ENCODE measurements at regions not wholly inside any gene's neighbourhood (a gene's known extent, or its start where the extent isn't known, plus 50 kb on each side); places are given as distances from the start of the nearest gene placed in this dataset.

DNA sequence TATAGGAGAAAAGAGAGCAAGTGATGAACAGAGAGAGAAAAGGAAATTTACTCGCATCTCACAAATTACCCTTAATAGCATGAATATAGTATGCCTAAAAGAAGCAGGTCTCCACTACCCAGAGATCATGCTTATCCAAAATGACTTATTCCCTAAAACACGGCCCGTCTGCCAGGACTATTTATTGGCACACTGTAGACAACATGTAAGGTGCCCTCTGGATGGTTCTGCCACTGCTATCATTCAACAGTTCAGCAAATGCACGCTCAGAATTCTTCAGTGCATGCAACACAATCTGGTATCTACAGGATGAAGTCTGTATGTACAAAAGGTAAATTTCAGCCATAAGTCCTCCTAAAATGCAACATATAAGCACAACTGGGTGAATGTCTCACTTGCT is 465.8 kb downstream of the SHQ1 start:
- DNase-seq (ENCODE audit: low read depth in 4 of 4, low spot score in 3 of 4): no peak

GRCh38 chr3:72381584-72381983 is 466.7 kb downstream of the SHQ1 start:
- no peak for DNase-seq (ENCODE audit: low read depth in 4 of 4, low spot score in 3 of 4)

DNA sequence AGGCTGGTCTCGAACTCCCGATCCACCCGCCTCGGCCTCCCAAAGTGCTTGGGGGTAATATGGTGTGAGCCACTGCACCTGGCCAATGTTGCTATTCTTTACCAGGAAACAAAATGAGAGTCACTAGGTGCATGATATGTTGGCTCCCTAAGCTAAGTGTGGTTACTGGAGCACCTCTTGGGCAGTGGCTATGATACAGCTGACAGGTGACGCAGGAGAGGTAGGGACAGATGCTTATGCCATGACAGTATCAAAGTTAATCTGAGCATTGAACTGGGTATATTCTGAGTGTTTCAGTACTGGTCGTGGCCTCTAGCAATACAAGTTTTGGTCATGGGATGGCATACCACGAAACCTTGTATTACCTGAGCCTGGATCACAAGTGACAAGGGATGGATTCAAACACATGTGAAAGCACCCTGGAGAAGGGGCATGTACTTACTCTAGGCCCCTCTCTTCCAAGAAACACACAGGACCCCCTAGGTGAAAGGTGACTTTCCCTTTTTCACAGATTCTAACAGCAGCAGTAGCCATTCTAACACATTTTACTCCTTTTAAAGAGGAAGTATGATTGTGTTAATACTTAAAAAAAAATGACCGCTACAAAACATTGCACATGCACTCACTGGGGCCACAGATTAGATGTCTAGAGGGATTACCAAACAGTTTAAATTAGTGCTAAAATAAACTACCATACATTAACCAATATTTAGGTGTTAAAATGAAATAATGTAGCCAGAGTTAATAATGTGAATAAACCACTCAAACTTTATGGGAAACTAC is 467.3 kb downstream of the SHQ1 start:
- no peak for DNase-seq (ENCODE audit: low read depth in 4 of 4, low spot score in 3 of 4)

- no peak for DNase-seq (ENCODE audit: low read depth in 4 of 4, low spot score in 3 of 4)
Observed at GRCh38 chr3:72380193-72380592, 468.1 kb downstream of the SHQ1 start.

DNA sequence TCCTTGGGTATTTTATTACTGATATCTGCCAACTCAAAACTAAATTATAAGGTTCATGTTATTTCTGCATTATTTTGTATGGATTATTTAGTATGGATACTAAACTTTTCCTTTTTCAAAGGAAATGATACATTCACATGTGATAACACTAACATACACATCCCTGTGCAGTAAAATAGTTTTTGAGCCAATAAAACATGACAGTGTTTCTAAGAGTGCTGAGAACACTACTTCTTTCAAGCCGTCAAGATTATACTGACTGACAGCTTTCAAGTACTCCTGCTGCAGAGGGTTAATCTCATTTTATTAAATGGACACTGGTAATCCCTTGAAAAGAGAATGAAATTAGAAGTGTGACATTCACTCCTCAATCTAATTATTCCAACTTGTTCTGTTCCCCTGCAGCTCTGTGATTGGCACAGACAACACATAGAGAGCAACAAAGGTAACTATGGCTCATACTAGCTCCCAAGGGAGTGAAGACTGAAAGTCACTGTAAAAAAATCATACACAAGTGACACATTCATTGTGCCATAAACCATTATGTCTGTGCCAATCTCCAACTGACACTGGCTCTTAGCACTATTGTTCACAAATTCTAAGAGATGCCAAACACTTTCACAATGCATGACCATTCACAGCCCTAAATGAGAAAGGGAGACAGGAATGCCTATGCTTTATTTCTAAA is 468.6 kb downstream of the SHQ1 start:
- no peak for DNase-seq (ENCODE audit: low read depth in 4 of 4, low spot score in 3 of 4)

- DNase-seq (ENCODE audit: low read depth in 4 of 4, low spot score in 3 of 4): no peak
Observed at GRCh38 chr3:72378287-72378686, 470.0 kb downstream of the SHQ1 start.

DNA sequence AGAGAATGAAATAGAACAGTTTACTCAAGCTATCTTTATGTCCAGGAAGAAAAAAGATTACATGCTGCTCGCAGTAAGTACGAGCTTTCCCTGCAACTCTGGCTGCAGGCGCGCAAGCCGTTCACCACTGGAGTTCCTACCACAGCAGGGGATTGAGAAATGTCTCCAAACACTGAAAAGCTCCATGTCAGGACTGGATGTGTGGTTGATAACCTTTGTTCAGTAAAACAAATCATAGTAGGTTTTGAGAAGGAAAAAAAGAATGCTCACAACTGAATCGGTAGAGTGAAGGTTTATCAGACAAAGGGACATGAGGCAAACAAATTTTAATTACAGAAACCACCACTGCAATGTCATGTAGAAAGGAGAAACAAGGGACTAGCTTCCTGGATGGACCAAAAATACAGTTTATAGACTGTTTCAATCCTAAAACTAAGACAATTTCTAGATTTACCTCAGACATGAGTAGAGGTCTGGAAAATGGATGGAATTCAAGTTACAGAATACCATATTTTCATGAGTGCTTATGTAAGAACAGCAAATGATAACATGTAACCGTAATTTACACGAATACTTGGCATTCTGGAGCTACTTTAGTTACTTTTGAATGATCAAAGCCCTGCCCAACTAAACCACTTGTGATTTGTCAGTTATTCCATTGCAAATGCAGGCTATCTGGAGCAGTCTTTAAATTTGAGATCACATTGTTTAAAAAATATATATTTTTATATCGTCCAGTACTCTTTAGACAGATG is 471.1 kb downstream of the SHQ1 start:
- no peak for DNase-seq (ENCODE audit: low read depth in 4 of 4, low spot score in 3 of 4)

DNA sequence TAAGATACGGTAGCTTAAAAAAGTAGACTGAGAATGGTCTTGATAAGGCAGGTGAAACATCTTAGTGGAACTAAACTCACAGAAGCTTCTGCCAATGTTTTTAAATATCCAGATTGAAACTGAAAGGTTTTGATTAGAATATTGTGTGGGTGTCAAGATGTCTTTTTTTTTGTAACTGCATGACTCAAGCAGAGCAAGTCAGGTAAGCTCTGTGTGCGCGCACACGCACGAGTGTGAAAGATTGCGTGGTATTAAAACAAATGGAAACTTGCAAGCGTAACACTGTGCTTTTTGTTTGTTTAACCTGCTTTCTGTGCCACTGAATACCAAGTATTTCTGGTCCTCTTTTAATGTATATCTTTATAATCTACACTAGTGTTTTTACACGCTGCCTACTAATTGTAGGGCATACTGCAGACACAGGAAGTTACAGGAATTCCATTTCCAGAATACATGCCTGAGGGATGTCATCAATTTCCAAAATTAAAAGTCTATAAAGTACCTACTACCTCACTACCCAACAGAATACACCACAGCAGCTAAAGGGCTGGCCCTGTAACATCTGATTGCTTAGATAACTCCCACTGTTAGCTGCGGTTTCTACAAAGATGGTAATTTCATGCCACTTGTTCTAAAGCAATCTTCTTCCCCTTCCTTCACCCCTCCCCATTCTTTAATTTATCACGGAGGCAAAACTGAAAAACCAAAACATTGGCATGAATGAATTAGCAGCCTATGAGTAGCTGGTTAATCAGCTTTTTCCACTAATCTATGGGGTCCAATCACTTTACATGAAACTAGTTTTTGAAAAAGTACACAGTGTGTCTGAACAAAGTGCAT is 472.8 kb downstream of the SHQ1 start:
- DNase-seq (ENCODE audit: low read depth in 4 of 4, low spot score in 3 of 4): no peak

DNA sequence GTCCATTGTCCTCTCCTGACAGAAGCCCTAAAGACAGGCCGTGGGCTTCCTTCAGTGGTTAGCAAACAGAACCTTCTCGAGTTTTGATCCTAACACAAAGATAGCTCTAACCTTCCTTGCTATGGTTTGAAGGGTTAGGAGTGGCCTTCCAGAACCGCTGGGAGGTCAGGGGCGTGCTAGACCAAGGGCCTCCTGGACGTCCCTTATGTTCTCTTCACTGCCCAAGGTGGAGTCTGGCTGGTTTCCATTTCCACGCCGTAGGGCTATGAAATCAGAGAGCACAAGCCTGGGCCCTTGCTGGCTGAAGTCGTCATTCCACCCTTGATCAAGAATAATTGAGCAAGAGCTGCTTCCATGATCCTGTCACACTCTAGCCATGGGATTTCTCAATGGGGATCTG is 475.1 kb downstream of the SHQ1 start:
- DNase-seq (ENCODE audit: low read depth in 4 of 4, low spot score in 3 of 4): no peak

- no peak for DNase-seq (ENCODE audit: low read depth in 4 of 4, low spot score in 3 of 4)
Observed at GRCh38 chr3:72372161-72372560, 476.1 kb downstream of the SHQ1 start.

- DNase-seq (ENCODE audit: low read depth in 4 of 4, low spot score in 3 of 4): no peak
Observed at GRCh38 chr3:72371431-72371830, 476.8 kb downstream of the SHQ1 start.

DNA sequence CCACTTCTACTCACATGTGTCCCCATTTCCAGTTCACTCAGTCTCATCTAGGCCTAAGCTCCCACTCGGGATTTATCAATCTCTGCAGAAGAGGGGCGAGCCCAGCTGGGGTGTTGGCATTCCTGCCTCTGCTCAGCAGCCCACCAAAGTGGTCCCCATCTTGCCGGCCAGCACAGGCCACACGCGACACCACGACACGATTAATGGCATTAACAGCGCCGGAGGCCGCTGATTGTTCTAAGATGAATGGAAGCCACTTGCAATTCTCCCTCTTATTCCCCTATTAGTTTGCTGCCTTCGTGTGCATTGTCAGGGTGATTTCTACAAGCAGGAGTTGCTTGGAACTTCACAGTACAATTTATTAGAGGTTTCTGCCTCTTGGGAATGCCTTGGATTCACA is 477.3 kb downstream of the SHQ1 start:
- DNase-seq (ENCODE audit: low read depth in 4 of 4, low spot score in 3 of 4): no peak

- DNase-seq (ENCODE audit: low read depth in 4 of 4, low spot score in 3 of 4): no peak
Observed at GRCh38 chr3:72369681-72370080, 478.6 kb downstream of the SHQ1 start.

DNA sequence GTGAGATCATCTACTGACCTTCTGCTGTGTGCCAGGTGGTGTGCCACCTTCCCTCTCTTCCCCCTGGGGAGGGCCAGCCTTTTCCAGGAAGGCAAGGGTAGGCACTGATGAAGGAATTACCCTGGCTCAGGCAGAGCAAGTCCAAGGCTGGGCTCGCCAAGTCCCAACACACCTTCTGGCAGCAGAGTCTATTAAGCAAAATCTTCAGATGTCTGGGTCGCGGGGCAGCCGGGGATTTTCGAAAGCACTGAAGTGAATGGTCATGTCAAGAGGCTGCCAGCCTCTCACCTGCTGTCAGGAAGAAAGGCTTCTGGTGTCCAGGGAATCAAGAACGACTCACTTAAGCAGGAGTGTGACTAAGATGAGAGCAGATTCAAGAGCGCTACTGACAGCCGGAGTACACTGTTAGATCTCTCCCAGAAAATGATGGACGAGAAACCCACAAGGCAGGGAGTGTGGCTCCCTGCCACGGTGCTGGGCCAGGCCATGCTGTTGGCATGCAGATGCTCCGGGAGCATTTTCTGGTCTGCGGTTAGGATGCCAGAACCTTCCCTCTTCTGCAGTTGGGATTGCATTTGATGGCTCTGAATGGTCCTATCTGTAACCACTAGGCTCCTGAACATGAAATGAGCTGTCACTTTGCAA is 479.8 kb downstream of the SHQ1 start:
- DNase-seq (ENCODE audit: low read depth in 4 of 4, low spot score in 3 of 4): no peak

GRCh38 chr3:72361990-72362389 is 486.3 kb downstream of the SHQ1 start:
- DNase-seq (ENCODE audit: low read depth in 4 of 4, low spot score in 3 of 4): no peak

- no peak for DNase-seq (ENCODE audit: low read depth in 4 of 4, low spot score in 3 of 4)
Observed at GRCh38 chr3:72359743-72360142, 488.5 kb downstream of the SHQ1 start.

DNA sequence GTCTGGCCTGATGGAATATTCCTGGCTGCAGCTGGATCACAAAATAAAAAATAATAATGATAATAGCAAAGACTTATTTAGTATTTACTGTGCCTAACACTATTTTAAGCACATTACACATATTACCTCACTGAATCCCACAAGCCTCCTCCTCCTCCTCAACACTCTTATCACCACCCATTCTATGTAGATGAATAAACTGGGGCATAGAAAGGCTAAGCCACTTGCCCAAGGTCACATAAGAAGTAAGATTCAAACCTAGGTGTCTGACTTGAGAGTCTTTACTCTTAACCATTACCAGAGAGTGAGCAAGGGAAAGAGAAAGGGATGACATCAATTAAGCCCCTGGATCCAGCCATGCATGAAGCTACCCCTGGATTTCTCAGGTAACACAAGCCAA is 493.1 kb downstream of the SHQ1 start:
- DNase-seq (ENCODE audit: low read depth in 4 of 4, low spot score in 3 of 4): no peak

DNA sequence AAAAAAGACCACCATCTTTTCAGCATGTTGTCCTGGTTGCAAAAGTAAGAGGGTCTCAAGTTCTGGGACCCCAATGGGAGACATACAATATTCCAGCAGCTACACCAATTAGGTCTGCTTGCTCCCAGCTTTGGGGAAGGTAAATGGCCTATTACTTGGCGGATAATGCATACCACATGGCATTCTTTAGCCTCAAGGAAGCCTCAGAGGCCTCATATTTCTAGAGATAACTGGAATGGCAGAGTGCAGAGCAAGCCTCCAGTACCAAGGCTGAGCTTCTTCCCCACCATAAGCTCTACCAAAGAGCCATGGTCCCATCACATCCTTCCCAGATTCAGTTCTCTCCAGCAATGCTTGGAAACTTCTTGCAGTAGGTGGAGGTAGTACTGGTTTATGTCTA is 493.8 kb downstream of the SHQ1 start:
- no peak for DNase-seq (ENCODE audit: low read depth in 4 of 4, low spot score in 3 of 4)

DNA sequence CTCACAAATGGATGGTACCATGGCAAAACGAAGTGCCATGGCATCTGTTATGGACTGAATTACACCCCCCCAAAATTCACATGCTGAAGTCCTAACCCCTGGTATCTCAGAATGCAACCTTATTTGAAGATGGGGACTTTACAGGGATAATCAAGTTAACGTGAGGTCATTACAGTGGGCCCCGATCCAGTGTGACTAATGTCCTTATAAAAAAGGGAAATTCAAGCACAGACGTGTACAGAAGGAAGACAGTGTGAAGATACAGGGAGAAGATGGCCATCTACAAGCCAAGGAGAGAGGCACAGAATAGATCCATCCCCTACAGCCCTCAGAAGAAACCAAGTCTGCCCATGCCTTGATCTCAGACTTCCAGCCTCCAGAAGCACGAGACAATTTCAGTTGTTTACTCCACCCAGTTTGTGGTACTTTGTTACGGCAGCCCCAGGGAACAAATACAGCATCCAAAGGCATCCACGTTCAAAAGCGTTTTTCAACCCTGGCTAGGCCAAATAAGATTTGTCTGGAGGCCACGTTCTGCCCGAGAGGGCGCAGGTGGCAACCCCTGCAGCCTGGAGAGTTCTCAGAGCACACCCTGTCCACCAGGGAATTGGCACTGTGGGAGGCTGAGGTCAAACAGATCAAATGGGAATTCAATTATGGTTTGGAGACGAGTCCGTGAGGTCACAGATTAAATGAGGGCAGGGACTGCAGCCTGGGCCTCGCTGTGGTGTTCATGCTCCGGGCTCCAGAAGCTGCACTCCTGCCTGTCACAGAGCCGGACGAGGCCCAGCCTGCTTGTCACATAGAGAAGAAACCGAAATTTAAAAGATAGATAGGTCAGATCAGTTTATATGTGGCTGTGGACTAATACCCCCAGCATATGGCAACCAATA is 494.8 kb downstream of the SHQ1 start:
- no peak for DNase-seq (ENCODE audit: low read depth in 4 of 4, low spot score in 3 of 4)

Measured in left renal pelvis (tissue), 4 donors.